ENCODE measurements at regions not wholly inside any gene's neighbourhood (a gene's known extent, or its start where the extent isn't known, plus 50 kb on each side); places are given as distances from the start of the nearest gene placed in this dataset.
A peak's percentile ranks its signal among the peaks of the same experiment; 100 is the strongest.

DNA sequence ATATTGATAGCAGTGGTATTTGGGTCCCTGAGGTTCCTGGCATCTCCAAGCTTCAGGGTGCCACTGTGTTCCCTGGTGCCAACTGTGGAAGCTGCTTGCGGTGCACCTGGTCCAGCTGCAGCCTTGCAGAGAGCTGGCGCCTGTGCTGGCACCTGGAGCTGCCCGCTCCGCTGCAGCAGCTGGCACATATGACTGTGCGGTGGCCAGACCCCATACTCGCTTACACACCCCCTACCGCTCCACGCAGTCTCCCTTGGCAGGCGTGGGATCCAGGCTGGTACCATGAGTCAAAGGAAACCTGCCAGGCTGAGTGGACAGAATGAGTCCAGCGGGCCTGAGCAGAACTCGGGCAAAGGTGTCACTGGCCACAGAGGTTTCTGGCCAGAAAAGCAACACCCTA lies 89.9 kb upstream of the JAZF1 start:
- Histone ChIP-seq H3K4me1 (no peaks in the 10 kb centered on the region), H3K27ac (no peak overlapping the region), H3K4me3 (no peak overlapping the region), H3K9me3 (0 out of 3 replicates have a peak, but pooled peaks cover 2% of the 10 kb centered on the region), H3K4me2 (no peak overlapping the region)
- WGBS (ENCODE audit: missing lambda C conversion rate) = 74% methylated on average over 10 of the region's 11 CpGs
- ATAC-seq (no peak), FAIRE-seq (no peak), DNase-seq (ENCODE audit: low read depth in 1 of 2, low spot score in 1 of 2) (no peak)
- ChIA-PET POLR2A (no interaction called here), CTCF (interaction anchor here (0.9 kb wide), 1 partner anchor 11 kb away, joined by 5 read pairs; no protein-coding TSS in a partner anchor)
- no peak for TF ChIP-seq HOXB13 (CRISPR knock-in tag; IDR thresholded peaks at IDR 0.05; ENCODE audit: low read depth)
- TF ChIP-seq ZSCAN20 (CRISPR knock-in tag; IDR thresholded peaks at IDR 0.05) = no peak
- TF ChIP-seq RARB (CRISPR knock-in tag; IDR thresholded peaks at IDR 0.05) = no peak
- no peak for TF ChIP-seq CEBPB (IDR thresholded peaks at IDR 0.05)
- TF ChIP-seq MYC (IDR thresholded peaks at IDR 0.05; ENCODE audit: borderline replicate concordance, low read length) = no peak
- no peak for TF ChIP-seq JUN (IDR thresholded peaks at IDR 0.05)
- TF ChIP-seq FOSB (CRISPR knock-in tag; IDR thresholded peaks at IDR 0.05) = no peak
- TF ChIP-seq, protein P1, sequence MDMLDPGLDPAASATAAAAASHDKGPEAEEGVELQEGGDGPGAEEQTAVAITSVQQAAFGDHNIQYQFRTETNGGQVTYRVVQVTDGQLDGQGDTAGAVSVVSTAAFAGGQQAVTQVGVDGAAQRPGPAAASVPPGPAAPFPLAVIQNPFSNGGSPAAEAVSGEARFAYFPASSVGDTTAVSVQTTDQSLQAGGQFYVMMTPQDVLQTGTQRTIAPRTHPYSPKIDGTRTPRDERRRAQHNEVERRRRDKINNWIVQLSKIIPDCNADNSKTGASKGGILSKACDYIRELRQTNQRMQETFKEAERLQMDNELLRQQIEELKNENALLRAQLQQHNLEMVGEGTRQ (IDR thresholded peaks at IDR 0.05) = no peak
- no peak for TF ChIP-seq MAZ (IDR thresholded peaks at IDR 0.05; ENCODE audit: borderline replicate concordance, low read depth, low read length)
- TF ChIP-seq, protein P2, sequence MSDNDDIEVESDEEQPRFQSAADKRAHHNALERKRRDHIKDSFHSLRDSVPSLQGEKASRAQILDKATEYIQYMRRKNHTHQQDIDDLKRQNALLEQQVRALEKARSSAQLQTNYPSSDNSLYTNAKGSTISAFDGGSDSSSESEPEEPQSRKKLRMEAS (IDR thresholded peaks at IDR 0.05) = no peak
- no peak for TF ChIP-seq CHD4 (IDR thresholded peaks at IDR 0.05; ENCODE audit: borderline replicate concordance)
- TF ChIP-seq FOSL2 (IDR thresholded peaks at IDR 0.05) = no peak
- TF ChIP-seq FOSL2 (CRISPR knock-in tag; IDR thresholded peaks at IDR 0.05) = no peak
- TF ChIP-seq HEYL (CRISPR knock-in tag; IDR thresholded peaks at IDR 0.05) = no peak

DNA sequence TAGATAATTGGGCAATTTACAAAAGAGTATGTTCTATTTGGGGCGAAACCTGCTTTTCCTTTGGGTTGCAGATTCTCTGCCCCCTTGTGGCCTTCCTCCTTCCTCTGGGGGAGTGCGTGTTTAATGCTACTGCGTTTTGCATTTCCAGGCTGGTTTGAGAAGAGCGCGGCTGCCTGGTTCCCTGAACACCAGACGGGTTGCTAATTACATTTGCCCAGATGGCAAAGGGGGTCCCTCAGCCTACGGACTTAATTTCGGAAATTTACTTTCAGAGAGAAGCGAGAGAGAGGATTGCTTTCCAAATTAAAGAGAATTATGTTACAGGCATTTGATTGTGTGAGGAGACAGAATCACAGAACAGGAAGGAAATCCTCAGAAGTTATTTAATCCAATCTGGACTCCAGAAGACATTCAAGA lies 91.9 kb upstream of the JAZF1 start:
- Histone ChIP-seq H3K4me3 (no peak overlapping the region), H3K4me2 (peak overlapping the region; percentile 52), H3K4me1 (no peaks in the 10 kb centered on the region), H3K27ac (no peak overlapping the region), H3K9me3 (0 out of 3 replicates have a peak, but pooled peaks cover 2% of the 10 kb centered on the region)
- ATAC-seq (peak; percentile 68 to 82; a peak in 4 of 6 replicates), FAIRE-seq (no peak), DNase-seq (ENCODE audit: low read depth in 1 of 2, low spot score in 1 of 2) (peak; percentile 30 to 43)
- TF ChIP-seq SMC3 (IDR thresholded peaks at IDR 0.05) (0 out of 3 replicates have a peak, but pooled peaks have one; percentile 31), CHD2 (IDR thresholded peaks at IDR 0.05; ENCODE audit: low read length, partially characterized antibody) (no peak), RAD21 (conservative IDR thresholded peaks at IDR 0.05 in 1 of 2, IDR thresholded peaks at IDR 0.05 in 1 of 2) (peak in 1 of 2 experiments; percentile 26; a peak in 2 of 5 replicates)
- TF ChIP-seq, protein P3, sequence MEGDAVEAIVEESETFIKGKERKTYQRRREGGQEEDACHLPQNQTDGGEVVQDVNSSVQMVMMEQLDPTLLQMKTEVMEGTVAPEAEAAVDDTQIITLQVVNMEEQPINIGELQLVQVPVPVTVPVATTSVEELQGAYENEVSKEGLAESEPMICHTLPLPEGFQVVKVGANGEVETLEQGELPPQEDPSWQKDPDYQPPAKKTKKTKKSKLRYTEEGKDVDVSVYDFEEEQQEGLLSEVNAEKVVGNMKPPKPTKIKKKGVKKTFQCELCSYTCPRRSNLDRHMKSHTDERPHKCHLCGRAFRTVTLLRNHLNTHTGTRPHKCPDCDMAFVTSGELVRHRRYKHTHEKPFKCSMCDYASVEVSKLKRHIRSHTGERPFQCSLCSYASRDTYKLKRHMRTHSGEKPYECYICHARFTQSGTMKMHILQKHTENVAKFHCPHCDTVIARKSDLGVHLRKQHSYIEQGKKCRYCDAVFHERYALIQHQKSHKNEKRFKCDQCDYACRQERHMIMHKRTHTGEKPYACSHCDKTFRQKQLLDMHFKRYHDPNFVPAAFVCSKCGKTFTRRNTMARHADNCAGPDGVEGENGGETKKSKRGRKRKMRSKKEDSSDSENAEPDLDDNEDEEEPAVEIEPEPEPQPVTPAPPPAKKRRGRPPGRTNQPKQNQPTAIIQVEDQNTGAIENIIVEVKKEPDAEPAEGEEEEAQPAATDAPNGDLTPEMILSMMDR (IDR thresholded peaks at IDR 0.05) = peak; percentile 38; the same call in 2 of the 3 replicates
- 22% methylated on average over 9 of the region's 9 CpGs for WGBS (ENCODE audit: missing lambda C conversion rate)
- POLR2A ChIA-PET = no interaction called here
- CTCF ChIA-PET = no interaction called here

DNA sequence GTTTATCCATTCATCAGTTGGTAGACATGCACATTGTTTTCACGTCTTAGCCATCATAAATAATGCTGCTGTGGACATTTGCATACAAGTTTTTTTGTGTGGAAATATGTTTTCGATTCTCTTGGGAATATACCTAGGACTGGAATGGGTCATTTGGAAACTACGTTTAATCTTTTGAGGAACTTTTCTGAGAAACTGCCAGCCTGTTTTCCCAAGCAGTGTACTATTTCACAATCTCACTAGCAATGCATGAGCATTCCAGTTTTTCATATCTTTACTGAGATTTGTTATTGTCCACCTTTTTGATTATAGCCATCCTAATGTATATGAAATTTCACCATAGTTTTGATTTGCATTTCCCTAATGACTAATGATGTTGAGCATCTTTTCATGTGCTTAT lies 95.7 kb upstream of the JAZF1 start:
- CTCF ChIA-PET = no interaction called here

DNA sequence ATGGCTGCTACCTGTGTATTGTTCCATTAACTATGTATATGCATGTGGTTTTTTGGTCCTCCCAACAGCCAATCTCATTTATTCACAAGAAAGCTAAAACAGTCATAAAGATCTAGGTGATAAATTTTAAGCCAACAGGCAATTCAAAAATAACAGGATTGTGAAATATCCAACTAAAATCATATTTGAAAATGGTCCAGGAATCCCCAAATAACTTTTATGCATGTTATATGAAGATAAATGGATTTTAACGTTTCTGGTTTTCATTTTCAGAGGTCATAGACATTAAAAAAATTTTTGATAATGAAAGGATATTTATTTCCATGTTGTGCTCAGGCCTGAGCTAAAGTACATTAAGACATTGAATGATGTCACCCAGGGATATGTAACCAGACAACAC lies 96.8 kb upstream of the JAZF1 start:
- ATAC-seq (no peak), DNase-seq (ENCODE audit: low read depth in 1 of 2, low spot score in 1 of 2) (no peak), FAIRE-seq (no peak)
- Histone ChIP-seq H3K4me3 (no peak overlapping the region), H3K4me1 (no peaks in the 10 kb centered on the region), H3K27ac (no peak overlapping the region), H3K4me2 (no peak overlapping the region), H3K9me3 (0 out of 3 replicates have a peak, but pooled peaks cover 2% of the 10 kb centered on the region)
- ChIA-PET CTCF (no interaction called here), POLR2A (no interaction called here)
- TF ChIP-seq EHMT2 (IDR thresholded peaks at IDR 0.05; ENCODE audit: low read depth) (no peak), TFCP2L1 (CRISPR knock-in tag; IDR thresholded peaks at IDR 0.05) (no peak), ZC3H11A (IDR thresholded peaks at IDR 0.05) (no peak), ESRRA (IDR thresholded peaks at IDR 0.05; ENCODE audit: borderline replicate concordance, low read length) (no peak), FOSL2 (IDR thresholded peaks at IDR 0.05) (no peak), FOSL2 (CRISPR knock-in tag; IDR thresholded peaks at IDR 0.05) (no peak)
- TF ChIP-seq, protein P4, sequence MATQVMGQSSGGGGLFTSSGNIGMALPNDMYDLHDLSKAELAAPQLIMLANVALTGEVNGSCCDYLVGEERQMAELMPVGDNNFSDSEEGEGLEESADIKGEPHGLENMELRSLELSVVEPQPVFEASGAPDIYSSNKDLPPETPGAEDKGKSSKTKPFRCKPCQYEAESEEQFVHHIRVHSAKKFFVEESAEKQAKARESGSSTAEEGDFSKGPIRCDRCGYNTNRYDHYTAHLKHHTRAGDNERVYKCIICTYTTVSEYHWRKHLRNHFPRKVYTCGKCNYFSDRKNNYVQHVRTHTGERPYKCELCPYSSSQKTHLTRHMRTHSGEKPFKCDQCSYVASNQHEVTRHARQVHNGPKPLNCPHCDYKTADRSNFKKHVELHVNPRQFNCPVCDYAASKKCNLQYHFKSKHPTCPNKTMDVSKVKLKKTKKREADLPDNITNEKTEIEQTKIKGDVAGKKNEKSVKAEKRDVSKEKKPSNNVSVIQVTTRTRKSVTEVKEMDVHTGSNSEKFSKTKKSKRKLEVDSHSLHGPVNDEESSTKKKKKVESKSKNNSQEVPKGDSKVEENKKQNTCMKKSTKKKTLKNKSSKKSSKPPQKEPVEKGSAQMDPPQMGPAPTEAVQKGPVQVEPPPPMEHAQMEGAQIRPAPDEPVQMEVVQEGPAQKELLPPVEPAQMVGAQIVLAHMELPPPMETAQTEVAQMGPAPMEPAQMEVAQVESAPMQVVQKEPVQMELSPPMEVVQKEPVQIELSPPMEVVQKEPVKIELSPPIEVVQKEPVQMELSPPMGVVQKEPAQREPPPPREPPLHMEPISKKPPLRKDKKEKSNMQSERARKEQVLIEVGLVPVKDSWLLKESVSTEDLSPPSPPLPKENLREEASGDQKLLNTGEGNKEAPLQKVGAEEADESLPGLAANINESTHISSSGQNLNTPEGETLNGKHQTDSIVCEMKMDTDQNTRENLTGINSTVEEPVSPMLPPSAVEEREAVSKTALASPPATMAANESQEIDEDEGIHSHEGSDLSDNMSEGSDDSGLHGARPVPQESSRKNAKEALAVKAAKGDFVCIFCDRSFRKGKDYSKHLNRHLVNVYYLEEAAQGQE (IDR thresholded peaks at IDR 0.05) = no peak
- TF ChIP-seq, protein P5, sequence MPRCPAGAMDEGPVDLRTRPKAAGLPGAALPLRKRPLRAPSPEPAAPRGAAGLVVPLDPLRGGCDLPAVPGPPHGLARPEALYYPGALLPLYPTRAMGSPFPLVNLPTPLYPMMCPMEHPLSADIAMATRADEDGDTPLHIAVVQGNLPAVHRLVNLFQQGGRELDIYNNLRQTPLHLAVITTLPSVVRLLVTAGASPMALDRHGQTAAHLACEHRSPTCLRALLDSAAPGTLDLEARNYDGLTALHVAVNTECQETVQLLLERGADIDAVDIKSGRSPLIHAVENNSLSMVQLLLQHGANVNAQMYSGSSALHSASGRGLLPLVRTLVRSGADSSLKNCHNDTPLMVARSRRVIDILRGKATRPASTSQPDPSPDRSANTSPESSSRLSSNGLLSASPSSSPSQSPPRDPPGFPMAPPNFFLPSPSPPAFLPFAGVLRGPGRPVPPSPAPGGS (IDR thresholded peaks at IDR 0.05) = no peak
- WGBS (ENCODE audit: missing lambda C conversion rate) = 4% methylated on average over 1 of the region's 1 CpG

More for the DNA sequence above, 95.7 kb upstream of the JAZF1 start:
- no peak for ATAC-seq
- POLR2A ChIA-PET = no interaction called here
- H3K9me3 ChIP-seq = 0 out of 3 replicates have a peak, but pooled peaks cover 2% of the 10 kb centered on the region
- TF ChIP-seq NR3C1 (IDR thresholded peaks at IDR 0.05) = no peak
- no peak overlapping the region for H3K4me3 ChIP-seq
- H3K27ac ChIP-seq = no peak overlapping the region
- FAIRE-seq = no peak
- WGBS (ENCODE audit: missing lambda C conversion rate) = 7% methylated on average over 3 of the region's 3 CpGs
- no peak for DNase-seq (ENCODE audit: low read depth in 1 of 2, low spot score in 1 of 2)
- no peaks in the 10 kb centered on the region for H3K4me1 ChIP-seq
- no peak overlapping the region for H3K4me2 ChIP-seq

All from A549 (cell line).